ENCODE measurements at regions not wholly inside any gene's neighbourhood (a gene's known extent, or its start where the extent isn't known, plus 50 kb on each side); places are given as distances from the start of the nearest gene placed in this dataset.
"Not testable (repeated sequence)": the region's sequence is repeated elsewhere in the genome, so short reads cannot be mapped to it uniquely, and the experiment has no call there.

GRCh38 chr12:73110816-73111215 is 838.6 kb downstream of the TRHDE start:
- no peak overlapping the region for H3K4me3 ChIP-seq (ENCODE audit: severe bottlenecking)
- no peak for TF ChIP-seq CTCF (IDR thresholded peaks at IDR 0.05; ENCODE audit: poor library complexity, severe bottlenecking)
- ATAC-seq (ENCODE audit: low read depth), result no peak
- DNase-seq (ENCODE audit: low spot score), result no peak
- H3K36me3 ChIP-seq (ENCODE audit: low read depth), result no peaks in the 10 kb centered on the region
- no peaks in the 10 kb centered on the region for H3K4me1 ChIP-seq (ENCODE audit: insufficient read depth, poor library complexity, severe bottlenecking)
- no peaks in the 10 kb centered on the region for H3K9me3 ChIP-seq (ENCODE audit: severe bottlenecking)
- no peak overlapping the region for H3K27ac ChIP-seq (ENCODE audit: poor library complexity, severe bottlenecking)
- peaks cover 2% of the 10 kb centered on the region for H3K27me3 ChIP-seq (ENCODE audit: insufficient read depth, poor library complexity, severe bottlenecking)

- TF ChIP-seq CTCF (IDR thresholded peaks at IDR 0.05; ENCODE audit: poor library complexity, severe bottlenecking), result no peak
- Histone ChIP-seq H3K27ac (ENCODE audit: poor library complexity, severe bottlenecking) (no peak overlapping the region), H3K4me1 (ENCODE audit: insufficient read depth, poor library complexity, severe bottlenecking) (no peaks in the 10 kb centered on the region), H3K36me3 (ENCODE audit: low read depth) (no peaks in the 10 kb centered on the region), H3K27me3 (ENCODE audit: insufficient read depth, poor library complexity, severe bottlenecking) (peaks cover 2% of the 10 kb centered on the region), H3K4me3 (ENCODE audit: severe bottlenecking) (no peak overlapping the region), H3K9me3 (ENCODE audit: severe bottlenecking) (no peaks in the 10 kb centered on the region)
- DNase-seq (ENCODE audit: low spot score), result no peak
- ATAC-seq (ENCODE audit: low read depth), result no peak
These were observed 840.1 kb downstream of the TRHDE start for GRCh38 chr12:73112035-73112816.

GRCh38 chr12:73124480-73124879 is 852.3 kb downstream of the TRHDE start:
- TF ChIP-seq CTCF (IDR thresholded peaks at IDR 0.05; ENCODE audit: poor library complexity, severe bottlenecking), result no peak
- Histone ChIP-seq H3K4me3 (ENCODE audit: severe bottlenecking) (no peak overlapping the region), H3K36me3 (ENCODE audit: low read depth) (no peaks in the 10 kb centered on the region), H3K27me3 (ENCODE audit: insufficient read depth, poor library complexity, severe bottlenecking) (no peaks in the 10 kb centered on the region), H3K4me1 (ENCODE audit: insufficient read depth, poor library complexity, severe bottlenecking) (no peaks in the 10 kb centered on the region), H3K27ac (ENCODE audit: poor library complexity, severe bottlenecking) (no peak overlapping the region), H3K9me3 (ENCODE audit: severe bottlenecking) (no peaks in the 10 kb centered on the region)
- no peak for ATAC-seq (ENCODE audit: low read depth)
- no peak for DNase-seq (ENCODE audit: low spot score)

- Histone ChIP-seq H3K27me3 (ENCODE audit: insufficient read depth, poor library complexity, severe bottlenecking) (no peaks in the 10 kb centered on the region), H3K4me1 (ENCODE audit: insufficient read depth, poor library complexity, severe bottlenecking) (no peaks in the 10 kb centered on the region), H3K36me3 (ENCODE audit: low read depth) (no peaks in the 10 kb centered on the region), H3K4me3 (ENCODE audit: severe bottlenecking) (no peak overlapping the region), H3K9me3 (ENCODE audit: severe bottlenecking) (no peaks in the 10 kb centered on the region), H3K27ac (ENCODE audit: poor library complexity, severe bottlenecking) (no peak overlapping the region)
- no peak for TF ChIP-seq CTCF (IDR thresholded peaks at IDR 0.05; ENCODE audit: poor library complexity, severe bottlenecking)
- DNase-seq (ENCODE audit: low spot score) (no peak), ATAC-seq (ENCODE audit: low read depth) (no peak)
These were observed 853.0 kb downstream of the TRHDE start for GRCh38 chr12:73125148-73125547.

GRCh38 chr12:73136386-73136785 is 864.2 kb downstream of the TRHDE start:
- ATAC-seq (ENCODE audit: low read depth) (no peak), DNase-seq (ENCODE audit: low spot score) (no peak)
- Histone ChIP-seq H3K27ac (ENCODE audit: poor library complexity, severe bottlenecking) (no peak overlapping the region), H3K4me3 (ENCODE audit: severe bottlenecking) (no peak overlapping the region), H3K27me3 (ENCODE audit: insufficient read depth, poor library complexity, severe bottlenecking) (no peaks in the 10 kb centered on the region), H3K4me1 (ENCODE audit: insufficient read depth, poor library complexity, severe bottlenecking) (no peaks in the 10 kb centered on the region), H3K9me3 (ENCODE audit: severe bottlenecking) (no peaks in the 10 kb centered on the region), H3K36me3 (ENCODE audit: low read depth) (no peaks in the 10 kb centered on the region)
- TF ChIP-seq CTCF (IDR thresholded peaks at IDR 0.05; ENCODE audit: poor library complexity, severe bottlenecking), result no peak

GRCh38 chr12:73139642-73140041 is 867.5 kb downstream of the TRHDE start:
- DNase-seq (ENCODE audit: low spot score); H3K4me1 ChIP-seq (ENCODE audit: insufficient read depth, poor library complexity, severe bottlenecking); H3K27ac ChIP-seq (ENCODE audit: poor library complexity, severe bottlenecking); H3K4me3 ChIP-seq (ENCODE audit: severe bottlenecking); H3K27me3 ChIP-seq (ENCODE audit: insufficient read depth, poor library complexity, severe bottlenecking); ATAC-seq (ENCODE audit: low read depth); H3K9me3 ChIP-seq (ENCODE audit: severe bottlenecking); H3K36me3 ChIP-seq (ENCODE audit: low read depth): not testable (repeated sequence)

All from RWPE2 (cell line).